ENCODE measurements at regions not wholly inside any gene's neighbourhood (a gene's known extent, or its start where the extent isn't known, plus 50 kb on each side); places are given as distances from the start of the nearest gene placed in this dataset.

DNA sequence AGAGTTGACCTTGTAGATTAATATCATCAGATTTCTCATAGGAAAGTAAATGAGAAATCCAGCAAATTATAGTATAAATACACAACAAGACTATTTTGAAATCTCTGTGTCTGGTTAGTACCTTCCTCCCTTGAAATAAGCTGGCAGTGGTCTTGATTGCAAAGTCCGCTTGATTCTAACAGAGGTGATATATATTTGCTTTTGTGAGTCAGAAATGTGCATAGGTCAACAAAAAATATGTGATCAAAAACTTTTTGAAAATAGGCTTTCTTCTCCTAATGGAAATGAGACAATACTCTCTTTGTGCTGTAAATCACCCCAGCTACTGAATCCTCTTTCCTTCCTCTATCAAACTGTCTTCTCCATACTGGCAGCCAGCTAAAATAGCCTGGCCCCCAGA lies 749.2 kb upstream of the CDH10 start:
- 0 out of 2 replicates have a peak, but pooled peaks cover 3% of the 10 kb centered on the region for H3K36me3 Mint-ChIP-seq (ENCODE audit: low read depth)

GRCh38 chr5:25393256-25393655 lies 748.5 kb upstream of the CDH10 start:
- no peak for TF ChIP-seq CTCF (IDR thresholded peaks at IDR 0.05)
- no peaks in the 10 kb centered on the region for H3K27me3 Mint-ChIP-seq (ENCODE audit: insufficient read depth)
- no peak overlapping the region for H3K4me3 Mint-ChIP-seq
- peaks cover 47% of the 10 kb centered on the region for H3K9me3 Mint-ChIP-seq
- no peak overlapping the region for H3K27ac Mint-ChIP-seq
- DNase-seq, result no peak
- H3K36me3 Mint-ChIP-seq (ENCODE audit: low read depth), result 0 out of 2 replicates have a peak, but pooled peaks cover 3% of the 10 kb centered on the region
- H3K4me1 Mint-ChIP-seq (ENCODE audit: low read depth), result no peaks in the 10 kb centered on the region

More for the DNA sequence above, 749.2 kb upstream of the CDH10 start:
- H3K9me3 Mint-ChIP-seq, result peaks cover 45% of the 10 kb centered on the region
- H3K4me1 Mint-ChIP-seq (ENCODE audit: low read depth), result no peaks in the 10 kb centered on the region
- no peak for DNase-seq
- H3K4me3 Mint-ChIP-seq, result no peak overlapping the region
- H3K27me3 Mint-ChIP-seq (ENCODE audit: insufficient read depth), result no peaks in the 10 kb centered on the region
- H3K27ac Mint-ChIP-seq, result no peak overlapping the region
- no peak for TF ChIP-seq CTCF (IDR thresholded peaks at IDR 0.05)

DNA sequence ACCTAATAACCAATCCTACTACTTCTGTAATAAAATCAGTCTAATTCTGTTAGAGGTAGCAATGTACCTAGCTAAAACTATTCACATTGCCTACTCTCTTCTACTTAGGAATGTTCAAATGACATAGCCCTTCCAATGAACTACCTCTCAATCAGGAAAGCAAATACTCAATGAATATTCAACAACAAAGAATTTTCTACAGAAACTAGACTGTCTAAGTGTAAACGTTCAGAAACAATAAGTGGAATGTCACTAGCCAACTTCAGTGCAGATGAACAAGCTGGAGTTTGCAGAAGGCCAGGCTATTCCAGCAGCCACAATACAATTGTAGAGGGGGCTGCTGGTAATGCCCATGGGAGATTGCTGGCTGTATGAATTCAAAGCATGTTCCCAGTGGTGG lies 743.2 kb upstream of the CDH10 start:
- H3K27me3 Mint-ChIP-seq (ENCODE audit: insufficient read depth), result no peaks in the 10 kb centered on the region
- peaks cover 8% of the 10 kb centered on the region for H3K36me3 Mint-ChIP-seq (ENCODE audit: low read depth)
- DNase-seq, result no peak
- no peak for TF ChIP-seq CTCF (IDR thresholded peaks at IDR 0.05)
- H3K4me1 Mint-ChIP-seq (ENCODE audit: low read depth), result no peaks in the 10 kb centered on the region
- peaks cover 36% of the 10 kb centered on the region for H3K9me3 Mint-ChIP-seq
- H3K4me3 Mint-ChIP-seq, result no peak overlapping the region
- H3K27ac Mint-ChIP-seq, result no peak overlapping the region

GRCh38 chr5:25362799-25363198 lies 718.0 kb upstream of the CDH10 start:
- H3K27me3 Mint-ChIP-seq (ENCODE audit: insufficient read depth), result no peaks in the 10 kb centered on the region
- DNase-seq, result no peak
- TF ChIP-seq CTCF (IDR thresholded peaks at IDR 0.05), result no peak
- peaks cover 73% of the 10 kb centered on the region for H3K9me3 Mint-ChIP-seq
- no peak overlapping the region for H3K27ac Mint-ChIP-seq
- no peaks in the 10 kb centered on the region for H3K4me1 Mint-ChIP-seq (ENCODE audit: low read depth)
- H3K4me3 Mint-ChIP-seq, result no peak overlapping the region
- no peaks in the 10 kb centered on the region for H3K36me3 Mint-ChIP-seq (ENCODE audit: low read depth)

- Mint-ChIP-seq H3K27ac (no peak overlapping the region), H3K4me1 (ENCODE audit: low read depth) (no peaks in the 10 kb centered on the region), H3K9me3 (peaks cover 60% of the 10 kb centered on the region), H3K4me3 (no peak overlapping the region), H3K27me3 (ENCODE audit: insufficient read depth) (no peaks in the 10 kb centered on the region), H3K36me3 (ENCODE audit: low read depth) (no peaks in the 10 kb centered on the region)
- no peak for DNase-seq
- TF ChIP-seq CTCF (IDR thresholded peaks at IDR 0.05), result no peak
These were observed 714.1 kb upstream of the CDH10 start for GRCh38 chr5:25358919-25359318.

GRCh38 chr5:25357605-25358004 lies 712.8 kb upstream of the CDH10 start:
- no peaks in the 10 kb centered on the region for H3K36me3 Mint-ChIP-seq (ENCODE audit: low read depth)
- no peak for TF ChIP-seq CTCF (IDR thresholded peaks at IDR 0.05)

More at GRCh38 chr5:25357605-25358004, 712.8 kb upstream of the CDH10 start:
- Mint-ChIP-seq H3K4me3 (no peak overlapping the region), H3K27ac (no peak overlapping the region), H3K27me3 (ENCODE audit: insufficient read depth) (no peaks in the 10 kb centered on the region), H3K9me3 (peaks cover 49% of the 10 kb centered on the region), H3K4me1 (ENCODE audit: low read depth) (no peaks in the 10 kb centered on the region)
- DNase-seq, result no peak
